Large intestine (tissue), 3 donors: ENCODE measurements at regions not wholly inside any gene's neighbourhood (a gene's known extent, or its start where the extent isn't known, plus 50 kb on each side); places are given as distances from the start of the nearest gene placed in this dataset.
"Not testable (repeated sequence)": the region's sequence is repeated elsewhere in the genome, so short reads cannot be mapped to it uniquely, and the experiment has no call there.

Source experiments
- DNase-seq, 2 donors: peaks; one replicate each; pipeline versions ENCODE4 v3.0.0 to v3.0.0-alpha.2; 2013
- H3K27ac ChIP-seq: one replicate; pipeline ENCODE4 v1.5.1; 2013; ENCODE audit warnings: low read length
- H3K27me3 ChIP-seq: 2 replicates; pipeline ENCODE4 v1.6.1; 2013; ENCODE audit warnings: low read length; ENCODE audit not compliant: control insufficient read depth, insufficient read depth
- H3K36me3 ChIP-seq: 2 replicates; pipeline ENCODE4 v1.6.1; 2013; ENCODE audit warnings: low read length; ENCODE audit not compliant: control insufficient read depth, insufficient read depth
- H3K4me1 ChIP-seq: one replicate; pipeline ENCODE4 v1.6.1; 2013; ENCODE audit warnings: low read length; ENCODE audit not compliant: control insufficient read depth, insufficient read depth
- H3K4me3 ChIP-seq: one replicate; pipeline ENCODE4 v1.5.1; 2013; ENCODE audit warnings: low read length
- H3K9me3 ChIP-seq: one replicate; pipeline ENCODE4 v1.6.1; 2013; ENCODE audit warnings: mild to moderate bottlenecking, low read depth, low read length, moderate library complexity; ENCODE audit not compliant: control insufficient read depth
- WGBS: methylation state at CpG from one replicate; pipeline ENCODE4 v1.1.5; 2013; ENCODE audit warnings: low lambda C conversion rate; ENCODE audit not compliant: insufficient coverage; 5-methylcytosine and 5-hydroxymethylcytosine counted together

- Histone ChIP-seq H3K27ac (no peak overlapping the region), H3K27me3 (no peaks in the 10 kb centered on the region), H3K36me3 (no peaks in the 10 kb centered on the region), H3K4me3 (no peak overlapping the region), H3K4me1 (peaks cover 9% of the 10 kb centered on the region), H3K9me3 (no peaks in the 10 kb centered on the region)
- no peak for DNase-seq
- no CpG with 5 or more reads among the region's 4 CpGs for WGBS
Observed at GRCh38 chr10:5288359-5288758, 76.4 kb upstream of the UCN3 start.

GRCh38 chr10:5289228-5289627, 75.5 kb upstream of the UCN3 start:
- no CpG with 5 or more reads among the region's 1 CpG for WGBS

GRCh38 chr10:5291501-5292195, 73.1 kb upstream of the UCN3 start:
- Histone ChIP-seq H3K4me3 (no peak overlapping the region), H3K36me3 (no peaks in the 10 kb centered on the region), H3K4me1 (peaks cover 11% of the 10 kb centered on the region), H3K9me3 (no peaks in the 10 kb centered on the region), H3K27me3 (no peaks in the 10 kb centered on the region), H3K27ac (peak overlapping the region; percentile 54)
- WGBS, result 20% methylated on average over 1 of the region's 13 CpGs
- peak; percentile 67 to 90 for DNase-seq

More at GRCh38 chr10:5289228-5289627, 75.5 kb upstream of the UCN3 start:
- peaks cover 11% of the 10 kb centered on the region for H3K4me1 ChIP-seq
- not testable (repeated sequence) for H3K36me3 ChIP-seq, H3K9me3 ChIP-seq, H3K4me3 ChIP-seq, H3K27ac ChIP-seq, H3K27me3 ChIP-seq, DNase-seq

GRCh38 chr10:5292196-5292735, 72.5 kb upstream of the UCN3 start:
- Histone ChIP-seq H3K4me1 (peaks cover 11% of the 10 kb centered on the region), H3K27ac (peak overlapping the region; percentile 54), H3K36me3 (no peaks in the 10 kb centered on the region), H3K4me3 (no peak overlapping the region), H3K27me3 (no peaks in the 10 kb centered on the region), H3K9me3 (no peaks in the 10 kb centered on the region)
- no CpG with 5 or more reads among the region's 7 CpGs for WGBS
- peak in 1 of 2 donors; percentile 47 for DNase-seq

- not testable (repeated sequence) for DNase-seq, H3K27me3 ChIP-seq, H3K9me3 ChIP-seq, H3K27ac ChIP-seq, H3K36me3 ChIP-seq, H3K4me3 ChIP-seq
- WGBS, result no CpG with 5 or more reads among the region's 2 CpGs
- peaks cover 11% of the 10 kb centered on the region for H3K4me1 ChIP-seq
Observed at GRCh38 chr10:5292970-5293369, 71.8 kb upstream of the UCN3 start.

- H3K4me3 ChIP-seq, result no peak overlapping the region
- WGBS, result 72% methylated on average over 2 of the region's 15 CpGs
Observed at GRCh38 chr10:5293691-5294550, 70.8 kb upstream of the UCN3 start.

GRCh38 chr10:5297466-5297865, 67.3 kb upstream of the UCN3 start:
- no peaks in the 10 kb centered on the region for H3K27me3 ChIP-seq
- H3K9me3 ChIP-seq, result no peaks in the 10 kb centered on the region
- DNase-seq, result no peak
- H3K4me1 ChIP-seq, result peaks cover 3% of the 10 kb centered on the region
- no peak overlapping the region for H3K4me3 ChIP-seq
- H3K27ac ChIP-seq, result no peak overlapping the region
- 100% methylated on average over 2 of the region's 3 CpGs for WGBS
- H3K36me3 ChIP-seq, result no peaks in the 10 kb centered on the region

More at GRCh38 chr10:5293691-5294550, 70.8 kb upstream of the UCN3 start:
- Histone ChIP-seq H3K9me3 (no peaks in the 10 kb centered on the region), H3K27ac (no peak overlapping the region), H3K36me3 (no peaks in the 10 kb centered on the region), H3K4me1 (peaks cover 11% of the 10 kb centered on the region), H3K27me3 (no peaks in the 10 kb centered on the region)
- peak; percentile 54 to 62 for DNase-seq

GRCh38 chr10:5297996-5298395, 66.8 kb upstream of the UCN3 start:
- no peak overlapping the region for H3K27ac ChIP-seq
- no peaks in the 10 kb centered on the region for H3K27me3 ChIP-seq
- no peak for DNase-seq
- H3K36me3 ChIP-seq, result no peaks in the 10 kb centered on the region
- no CpG with 5 or more reads among the region's 4 CpGs for WGBS
- H3K9me3 ChIP-seq, result no peaks in the 10 kb centered on the region
- H3K4me3 ChIP-seq, result no peak overlapping the region
- peaks cover 2% of the 10 kb centered on the region for H3K4me1 ChIP-seq

- no CpG with 5 or more reads among the region's 3 CpGs for WGBS
- Histone ChIP-seq H3K4me1 (no peaks in the 10 kb centered on the region), H3K27me3 (no peaks in the 10 kb centered on the region), H3K36me3 (no peaks in the 10 kb centered on the region), H3K4me3 (no peak overlapping the region), H3K9me3 (no peaks in the 10 kb centered on the region), H3K27ac (no peak overlapping the region)
- no peak for DNase-seq
Observed at GRCh38 chr10:5299950-5300349, 64.8 kb upstream of the UCN3 start.

GRCh38 chr10:5303504-5303903, 61.3 kb upstream of the UCN3 start:
- Histone ChIP-seq H3K4me3 (no peak overlapping the region), H3K27me3 (no peaks in the 10 kb centered on the region), H3K27ac (no peak overlapping the region), H3K4me1 (no peaks in the 10 kb centered on the region), H3K36me3 (no peaks in the 10 kb centered on the region), H3K9me3 (no peaks in the 10 kb centered on the region)
- DNase-seq, result no peak
- no CpG with 5 or more reads among the region's 2 CpGs for WGBS
